ENCODE measurements at regions not wholly inside any gene's neighbourhood (a gene's known extent, or its start where the extent isn't known, plus 50 kb on each side); places are given as distances from the start of the nearest gene placed in this dataset.

GRCh38 chr16:25546791-25547190, 145.0 kb upstream of the HS3ST4 start:
- TF ChIP-seq SMC3 (IDR thresholded peaks at IDR 0.05; ENCODE audit: low read depth, low read length) (no peak), JUND (IDR thresholded peaks at IDR 0.05) (no peak), YY1 (IDR thresholded peaks at IDR 0.05; ENCODE audit: low read depth) (no peak), CHD2 (IDR thresholded peaks at IDR 0.05; ENCODE audit: low read length, partially characterized antibody) (no peak), TAF1 (IDR thresholded peaks at IDR 0.05; ENCODE audit: borderline replicate concordance, low read depth, low read length) (no peak), NRF1 (IDR thresholded peaks at IDR 0.05; ENCODE audit: low read depth, low read length) (no peak), GATA2 (CRISPR knock-in tag; IDR thresholded peaks at IDR 0.05) (no peak), RFX5 (IDR thresholded peaks at IDR 0.05; ENCODE audit: low read length) (no peak), GABPA (IDR thresholded peaks at IDR 0.05; ENCODE audit: low read depth) (no peak), FOXM1 (IDR thresholded peaks at IDR 0.05; ENCODE audit: low read depth) (no peak), USF2 (IDR thresholded peaks at IDR 0.05; ENCODE audit: borderline replicate concordance, low read depth, low read length) (no peak), ELF1 (IDR thresholded peaks at IDR 0.05) (no peak), FOXJ3 (CRISPR knock-in tag; IDR thresholded peaks at IDR 0.05) (no peak), RAD21 (IDR thresholded peaks at IDR 0.05; ENCODE audit: low read length) (no peak)
- Histone ChIP-seq H3K27me3 (ENCODE audit: insufficient read depth) (no peaks in the 10 kb centered on the region; the same call in 1 of the 2 replicates), H3K4me2 (no peak overlapping the region; the same call in 1 of the 2 replicates), H3K79me2 (ENCODE audit: insufficient read depth) (no peaks in the 10 kb centered on the region), H3K27ac (ENCODE audit: low read depth in 2 of 2, low read length in 1 of 2) (no peak overlapping the region), H3K9ac (no peak overlapping the region), H3K4me1 (ENCODE audit: control insufficient read depth in 1 of 2, insufficient read depth in 2 of 2, low read depth in 1 of 2, low read length in 1 of 2) (no peaks in the 10 kb centered on the region), H3F3A (replicated peaks; ENCODE audit: insufficient read depth) (no peaks in the 10 kb centered on the region), H3K4me3 (ENCODE audit: low read depth in 2 of 2, low read length in 1 of 2) (no peak overlapping the region), H3K9me2 (no peaks in the 10 kb centered on the region), H3K36me3 (replicated peaks in 1 of 2; ENCODE audit: control insufficient read depth in 1 of 2, insufficient read depth in 2 of 2, low read length in 1 of 2) (no peaks in the 10 kb centered on the region), H2AFZ (ENCODE audit: low read depth) (no peak overlapping the region), H3K9me3 (no peaks in the 10 kb centered on the region), H4K20me1 (ENCODE audit: insufficient read depth) (no peaks in the 10 kb centered on the region)
- no peak for DNase-seq
- POLR2A ChIA-PET: no interaction called here
- WGBS (ENCODE audit: low lambda C conversion rate): 2% methylated on average over 4 of the region's 4 CpGs
- CTCF ChIA-PET: no interaction called here

GRCh38 chr16:25544294-25544693, 147.5 kb upstream of the HS3ST4 start:
- H3K4me2 ChIP-seq: no peak overlapping the region
- H3K9me3 ChIP-seq: no peaks in the 10 kb centered on the region
- no peak overlapping the region for H3K4me3 ChIP-seq (ENCODE audit: low read depth in 2 of 2, low read length in 1 of 2)
- H3K27ac ChIP-seq (ENCODE audit: low read depth in 2 of 2, low read length in 1 of 2): no peak overlapping the region
- H3K4me1 ChIP-seq (ENCODE audit: control insufficient read depth in 1 of 2, insufficient read depth in 2 of 2, low read depth in 1 of 2, low read length in 1 of 2): no peaks in the 10 kb centered on the region
- no peak for TF ChIP-seq ZBTB33 (IDR thresholded peaks at IDR 0.05; ENCODE audit: borderline replicate concordance, low read depth)
- no peak for TF ChIP-seq EP300 (IDR thresholded peaks at IDR 0.05; ENCODE audit: borderline replicate concordance in 1 of 2, low read depth in 1 of 2, low read length in 1 of 2)
- TF ChIP-seq ELF1 (IDR thresholded peaks at IDR 0.05): no peak
- DNase-seq: no peak
- POLR2A ChIA-PET: no interaction called here
- CTCF ChIA-PET: interaction anchor here (0.7 kb wide), 1 partner anchor 67 kb away, joined by 3 read pairs; no protein-coding TSS in a partner anchor
- 43% methylated on average over 3 of the region's 3 CpGs for WGBS (ENCODE audit: low lambda C conversion rate)
- H2AFZ ChIP-seq (ENCODE audit: low read depth): no peak overlapping the region
- H3K36me3 ChIP-seq (replicated peaks in 1 of 2; ENCODE audit: control insufficient read depth in 1 of 2, insufficient read depth in 2 of 2, low read length in 1 of 2): no peaks in the 10 kb centered on the region
- no peaks in the 10 kb centered on the region for H3F3A ChIP-seq (replicated peaks; ENCODE audit: insufficient read depth)
- no peaks in the 10 kb centered on the region; the same call in 1 of the 2 replicates for H3K27me3 ChIP-seq (ENCODE audit: insufficient read depth)
- H3K9ac ChIP-seq: no peak overlapping the region
- H3K9me2 ChIP-seq: no peaks in the 10 kb centered on the region
- no peaks in the 10 kb centered on the region for H3K79me2 ChIP-seq (ENCODE audit: insufficient read depth)
- H4K20me1 ChIP-seq (ENCODE audit: insufficient read depth): no peaks in the 10 kb centered on the region

Measured in SK-N-SH (cell line).